ENCODE measurements at regions not wholly inside any gene's neighbourhood (a gene's known extent, or its start where the extent isn't known, plus 50 kb on each side); places are given as distances from the start of the nearest gene placed in this dataset.

GRCh38 chr18:45526114-45526841, 89.0 kb upstream of the SLC14A2 start:
- intact Hi-C loops (cut with DNase I), result loop anchor here (10.0 kb wide), 2 partner anchors 251 to 841 kb away; partner anchors contain the start of gene SETBP1

GRCh38 chr18:45527891-45528290, 87.4 kb upstream of the SLC14A2 start:
- no peak overlapping the region for H3K4me3 ChIP-seq
- intact Hi-C loops (cut with DNase I), result loop anchor here (10.0 kb wide), 2 partner anchors 253 to 843 kb away; partner anchors contain the start of gene SETBP1
- 82% methylated on average over 5 of the region's 5 CpGs for WGBS

More at GRCh38 chr18:45526114-45526841, 89.0 kb upstream of the SLC14A2 start:
- Histone ChIP-seq H3K4me1 (peaks cover 5 to 34% (median 31%) of the 10 kb centered on the region in 4 donors), H3K36me3 (no peaks in the 10 kb centered on the region), H3K9me3 (no peaks in the 10 kb centered on the region), H3K27ac (replicated peaks in 1 of 4) (peak overlapping the region in 2 of 4 donors; percentile 4 to 6), H3K4me3 (no peak overlapping the region), H3K27me3 (no peaks in the 10 kb centered on the region)
- 44% methylated on average over 3 of the region's 3 CpGs for WGBS
- no peak for TF ChIP-seq EP300 (IDR thresholded peaks at IDR 0.05)
- TF ChIP-seq CTCF (IDR thresholded peaks at IDR 0.05), result peak; percentile 28 to 34 (median 30)
- DNase-seq (ENCODE audit: extremely low spot score), result no peak

GRCh38 chr18:45528712-45529336, 86.5 kb upstream of the SLC14A2 start:
- TF ChIP-seq CTCF (IDR thresholded peaks at IDR 0.05), result no peak
- no peak for TF ChIP-seq EP300 (IDR thresholded peaks at IDR 0.05)
- TF ChIP-seq POLR2A (IDR thresholded peaks at IDR 0.05; ENCODE audit: low read depth), result no peak
- no peak for TF ChIP-seq POLR2AphosphoS5 (IDR thresholded peaks at IDR 0.05)
- Histone ChIP-seq H3K9me3 (no peaks in the 10 kb centered on the region), H3K27me3 (no peaks in the 10 kb centered on the region), H3K4me1 (peaks cover 0 to 16% (median 12%) of the 10 kb centered on the region in 4 donors), H3K4me3 (no peak overlapping the region), H3K36me3 (no peaks in the 10 kb centered on the region), H3K27ac (replicated peaks in 1 of 4) (no peak overlapping the region)
- DNase-seq (ENCODE audit: extremely low spot score), result no peak
- intact Hi-C loops (cut with DNase I), result loop anchor here (10.0 kb wide), 2 partner anchors 254 to 844 kb away; partner anchors contain the start of gene SETBP1
- WGBS, result 64% methylated on average over 2 of the region's 2 CpGs

More at GRCh38 chr18:45527891-45528290, 87.4 kb upstream of the SLC14A2 start:
- TF ChIP-seq EP300 (IDR thresholded peaks at IDR 0.05) (no peak), POLR2AphosphoS5 (IDR thresholded peaks at IDR 0.05) (no peak), CTCF (IDR thresholded peaks at IDR 0.05) (no peak), POLR2A (IDR thresholded peaks at IDR 0.05; ENCODE audit: low read depth) (no peak)
- Histone ChIP-seq H3K36me3 (no peaks in the 10 kb centered on the region), H3K4me1 (peaks cover 0 to 18% (median 14%) of the 10 kb centered on the region in 4 donors), H3K27ac (replicated peaks in 1 of 4) (no peak overlapping the region), H3K27me3 (no peaks in the 10 kb centered on the region), H3K9me3 (no peaks in the 10 kb centered on the region)
- DNase-seq (ENCODE audit: extremely low spot score), result no peak

GRCh38 chr18:45538444-45538843, 76.8 kb upstream of the SLC14A2 start:
- no peak for TF ChIP-seq EP300 (IDR thresholded peaks at IDR 0.05)
- TF ChIP-seq POLR2A (IDR thresholded peaks at IDR 0.05; ENCODE audit: low read depth), result no peak
- no peak for TF ChIP-seq CTCF (IDR thresholded peaks at IDR 0.05)
- no peak for TF ChIP-seq POLR2AphosphoS5 (IDR thresholded peaks at IDR 0.05)
- Histone ChIP-seq H3K9me3 (no peaks in the 10 kb centered on the region), H3K36me3 (no peaks in the 10 kb centered on the region), H3K27me3 (no peaks in the 10 kb centered on the region), H3K4me1 (no peaks in the 10 kb centered on the region), H3K27ac (replicated peaks in 1 of 4) (no peak overlapping the region), H3K4me3 (no peak overlapping the region)
- WGBS, result 77% methylated on average over 2 of the region's 2 CpGs
- intact Hi-C loops (cut with DNase I), result no loop called here
- no peak for DNase-seq (ENCODE audit: extremely low spot score)
